Activated naive CD4-positive, alpha-beta T cell treated with anti-CD3 and anti-CD28 coated beads, Interleukin-2, amount 50 U/mL, for 24 hours (primary cell): ENCODE measurements at regions not wholly inside any gene's neighbourhood (a gene's known extent, or its start where the extent isn't known, plus 50 kb on each side); places are given as distances from the start of the nearest gene placed in this dataset.
"Not testable (repeated sequence)": the region's sequence is repeated elsewhere in the genome, so short reads cannot be mapped to it uniquely, and the experiment has no call there.

ENCODE experiments used
- H3K27ac Mint-ChIP-seq: one replicate; pipeline ENCODE4 v1.8.0; 2021; ENCODE audit warnings: mild to moderate bottlenecking, mixed read lengths
- H3K27me3 Mint-ChIP-seq: one replicate; pipeline ENCODE4 v1.8.0; 2021; ENCODE audit warnings: mixed read lengths
- H3K36me3 Mint-ChIP-seq: one replicate; pipeline ENCODE4 v1.8.0; 2021; ENCODE audit warnings: mixed read lengths
- H3K4me1 Mint-ChIP-seq: one replicate; pipeline ENCODE4 v1.8.0; 2021; ENCODE audit warnings: mixed read lengths
- H3K4me3 Mint-ChIP-seq: one replicate; pipeline ENCODE4 v1.8.0; 2021; ENCODE audit warnings: mild to moderate bottlenecking, mixed read lengths
- H3K9me3 Mint-ChIP-seq: one replicate; pipeline ENCODE4 v1.8.0; 2021; ENCODE audit warnings: mixed read lengths

DNA sequence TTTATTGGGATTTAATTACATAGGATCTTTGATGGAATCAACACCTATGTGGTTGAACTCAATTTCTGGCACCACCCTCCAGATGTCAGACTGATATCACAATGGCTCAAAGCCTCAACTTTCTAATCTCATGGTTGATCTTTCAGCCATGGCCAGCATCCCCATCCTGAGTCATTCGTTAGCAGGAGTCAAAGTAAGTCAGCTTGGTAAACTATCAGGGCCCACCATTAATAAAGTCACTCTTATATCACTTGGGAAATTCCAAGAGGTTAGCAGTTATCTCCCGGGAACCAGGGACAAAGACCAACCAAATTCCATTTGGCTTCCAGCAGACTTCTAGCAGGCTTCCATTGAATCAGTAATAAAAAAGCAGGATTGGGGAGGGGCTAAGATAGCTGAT lies 50.7 kb upstream of the TNFSF4 start:
- Mint-ChIP-seq H3K27me3 (no peaks in the 10 kb centered on the region), H3K27ac (no peak overlapping the region), H3K9me3 (peaks cover 15% of the 10 kb centered on the region), H3K4me1 (no peaks in the 10 kb centered on the region), H3K4me3 (no peak overlapping the region), H3K36me3 (peaks cover 10% of the 10 kb centered on the region)

DNA sequence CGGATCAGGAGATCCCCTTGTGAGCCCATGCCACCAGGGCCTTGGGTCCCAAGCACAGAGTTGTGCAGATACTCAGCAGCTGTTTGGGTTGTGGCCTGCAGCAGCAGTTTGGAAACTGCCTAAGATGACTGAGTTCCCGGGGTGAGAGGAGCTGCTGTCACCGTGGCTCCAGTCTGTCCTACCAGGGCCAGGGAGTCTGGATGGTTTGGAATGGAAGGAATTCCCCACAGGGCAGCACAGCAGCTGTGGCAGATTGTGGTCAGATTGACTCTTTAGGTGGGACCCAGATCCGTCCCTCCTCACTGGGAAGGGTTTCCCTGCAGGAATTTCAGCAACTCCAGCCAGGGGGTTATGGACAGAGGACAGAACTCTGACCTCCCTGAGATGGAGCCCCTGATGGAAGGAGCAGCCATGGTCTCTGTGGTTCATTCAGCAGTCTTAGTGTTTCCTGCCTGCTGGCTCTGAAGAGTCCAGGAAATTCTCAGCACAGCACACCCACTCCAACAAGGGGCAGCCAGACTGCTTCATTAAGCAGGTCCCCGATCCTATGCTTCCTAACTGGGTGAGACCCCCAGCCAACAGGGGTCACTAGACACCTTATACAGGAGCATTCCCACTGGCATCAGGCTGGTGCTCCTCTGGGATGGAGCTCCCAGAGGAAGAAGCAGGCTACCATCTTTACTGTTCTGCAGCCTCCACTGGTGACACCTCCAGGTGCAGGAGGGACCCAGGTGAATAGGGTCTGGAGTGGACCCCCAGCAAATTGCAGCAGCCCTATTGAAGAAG lies 51.5 kb upstream of the TNFSF4 start:
- Mint-ChIP-seq H3K9me3 (peaks cover 15% of the 10 kb centered on the region), H3K4me1 (no peaks in the 10 kb centered on the region), H3K4me3 (no peak overlapping the region), H3K27ac (no peak overlapping the region), H3K27me3 (no peaks in the 10 kb centered on the region), H3K36me3 (peaks cover 8% of the 10 kb centered on the region)

DNA sequence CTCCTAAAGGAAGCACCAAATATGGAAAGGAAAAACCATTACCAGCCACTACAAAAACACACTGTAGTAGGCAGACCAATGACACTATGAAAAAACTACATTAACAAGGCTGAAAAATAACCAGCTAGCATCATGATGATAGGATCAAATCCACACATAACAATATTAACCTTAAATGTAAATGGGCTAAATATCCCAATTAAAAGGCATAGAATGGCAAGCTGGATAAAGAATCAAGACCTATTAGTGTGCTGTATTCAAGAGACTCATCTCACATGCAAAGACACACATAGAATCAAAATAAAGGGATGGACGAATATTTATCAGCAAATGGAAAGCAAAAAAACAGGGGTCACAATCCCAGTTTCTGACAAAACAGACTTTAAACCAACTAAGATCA lies 53.2 kb upstream of the TNFSF4 start:
- H3K27me3 Mint-ChIP-seq, H3K4me3 Mint-ChIP-seq, H3K4me1 Mint-ChIP-seq, H3K27ac Mint-ChIP-seq, H3K36me3 Mint-ChIP-seq: not testable (repeated sequence)
- H3K9me3 Mint-ChIP-seq: peaks cover 15% of the 10 kb centered on the region

DNA sequence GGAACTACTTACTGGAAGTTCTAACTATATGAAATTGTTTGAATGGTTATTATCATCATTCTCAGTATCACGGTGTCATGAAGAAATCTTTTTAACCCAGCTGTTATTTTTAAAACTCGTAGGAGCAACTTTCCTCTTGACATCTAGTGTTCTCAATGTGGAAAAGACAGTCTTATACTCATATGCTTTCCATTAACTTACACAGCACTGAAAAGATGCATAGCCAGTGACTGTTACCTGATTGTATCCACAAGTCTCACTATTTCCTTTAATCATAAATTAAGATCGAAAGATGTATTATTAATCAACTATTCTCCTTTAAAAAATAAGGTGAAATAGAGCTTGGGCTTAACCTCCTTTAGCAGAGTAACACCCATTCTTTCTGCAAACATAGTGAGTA lies 59.7 kb upstream of the TNFSF4 start:
- H3K27ac Mint-ChIP-seq: no peak overlapping the region
- H3K4me3 Mint-ChIP-seq: no peak overlapping the region
- no peaks in the 10 kb centered on the region for H3K9me3 Mint-ChIP-seq

DNA sequence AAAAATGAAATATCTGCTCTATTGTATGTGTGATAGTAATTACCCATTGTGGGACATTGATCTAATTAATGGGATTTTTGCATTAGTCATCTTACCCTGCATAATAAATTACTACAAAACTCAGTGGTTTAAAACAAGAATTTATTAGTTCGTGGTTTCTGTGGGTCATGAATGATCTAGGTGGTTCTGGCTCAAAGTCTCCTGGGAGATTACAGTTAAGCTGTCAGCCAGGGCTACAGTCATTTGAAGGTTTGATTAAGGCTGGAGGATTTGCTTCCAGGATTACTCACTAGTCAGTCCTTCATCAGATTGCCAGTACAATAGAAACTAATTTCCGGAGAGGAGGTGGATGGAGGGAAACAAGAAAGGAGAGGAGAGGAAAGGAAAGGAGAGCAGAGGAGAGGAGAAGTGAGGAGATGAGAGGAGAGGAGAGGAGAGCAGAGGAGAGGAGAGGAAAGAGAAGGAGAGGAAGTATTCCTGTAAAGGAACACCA lies 60.4 kb upstream of the TNFSF4 start:
- Mint-ChIP-seq H3K9me3 (no peaks in the 10 kb centered on the region), H3K36me3 (no peaks in the 10 kb centered on the region), H3K4me3 (no peak overlapping the region), H3K27me3 (no peaks in the 10 kb centered on the region), H3K4me1 (peaks cover 4% of the 10 kb centered on the region), H3K27ac (no peak overlapping the region)

More for the DNA sequence above, 59.7 kb upstream of the TNFSF4 start:
- Mint-ChIP-seq H3K4me1 (peaks cover 4% of the 10 kb centered on the region), H3K27me3 (no peaks in the 10 kb centered on the region), H3K36me3 (no peaks in the 10 kb centered on the region)

DNA sequence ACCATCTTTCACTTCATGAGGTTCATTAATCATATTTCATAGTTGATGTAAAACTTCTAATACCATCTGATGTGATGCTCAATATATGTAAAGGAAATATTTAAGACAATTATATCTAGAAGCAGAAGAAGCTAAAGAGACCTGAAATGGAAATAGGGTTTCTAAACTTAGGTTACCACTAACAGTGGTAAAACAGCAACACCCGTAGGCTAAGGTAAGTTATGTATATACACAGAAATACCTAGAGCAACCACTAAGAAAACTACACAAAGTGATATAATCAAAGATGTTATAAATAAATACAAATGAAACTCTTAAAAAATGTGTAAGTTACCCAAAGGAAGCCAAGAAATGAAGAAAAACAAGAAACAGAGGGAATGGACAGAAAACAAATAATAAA lies 61.1 kb upstream of the TNFSF4 start:
- Mint-ChIP-seq H3K36me3 (no peaks in the 10 kb centered on the region), H3K4me1 (peaks cover 4% of the 10 kb centered on the region), H3K27ac (peak overlapping the region; percentile 6), H3K9me3 (no peaks in the 10 kb centered on the region), H3K27me3 (no peaks in the 10 kb centered on the region), H3K4me3 (no peak overlapping the region)

DNA sequence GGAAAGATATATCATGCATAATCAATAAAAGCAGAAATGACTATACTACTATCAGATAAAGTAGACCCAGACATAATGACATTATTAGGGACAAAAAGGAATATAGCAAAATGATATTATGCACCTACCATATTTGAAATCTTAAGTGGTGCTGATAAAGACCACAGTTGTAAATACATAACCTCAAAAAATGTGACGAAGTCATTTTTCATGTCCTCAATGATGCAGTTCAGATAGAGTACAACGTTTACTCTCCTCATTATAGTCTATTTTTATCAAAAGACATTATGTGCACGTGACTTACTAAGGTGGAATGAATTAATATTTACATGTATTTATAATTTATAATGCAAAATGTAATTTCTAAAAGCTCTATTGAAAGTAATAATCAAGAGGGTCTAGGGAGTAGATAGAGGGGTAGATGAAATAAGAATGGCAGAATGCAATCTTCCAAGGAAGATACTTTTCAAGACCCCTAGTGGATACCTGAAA lies 61.7 kb upstream of the TNFSF4 start:
- H3K4me3 Mint-ChIP-seq: no peak overlapping the region
- H3K9me3 Mint-ChIP-seq: no peaks in the 10 kb centered on the region
- no peaks in the 10 kb centered on the region for H3K27me3 Mint-ChIP-seq
- no peaks in the 10 kb centered on the region for H3K36me3 Mint-ChIP-seq
- no peak overlapping the region for H3K27ac Mint-ChIP-seq
- peaks cover 4% of the 10 kb centered on the region for H3K4me1 Mint-ChIP-seq

DNA sequence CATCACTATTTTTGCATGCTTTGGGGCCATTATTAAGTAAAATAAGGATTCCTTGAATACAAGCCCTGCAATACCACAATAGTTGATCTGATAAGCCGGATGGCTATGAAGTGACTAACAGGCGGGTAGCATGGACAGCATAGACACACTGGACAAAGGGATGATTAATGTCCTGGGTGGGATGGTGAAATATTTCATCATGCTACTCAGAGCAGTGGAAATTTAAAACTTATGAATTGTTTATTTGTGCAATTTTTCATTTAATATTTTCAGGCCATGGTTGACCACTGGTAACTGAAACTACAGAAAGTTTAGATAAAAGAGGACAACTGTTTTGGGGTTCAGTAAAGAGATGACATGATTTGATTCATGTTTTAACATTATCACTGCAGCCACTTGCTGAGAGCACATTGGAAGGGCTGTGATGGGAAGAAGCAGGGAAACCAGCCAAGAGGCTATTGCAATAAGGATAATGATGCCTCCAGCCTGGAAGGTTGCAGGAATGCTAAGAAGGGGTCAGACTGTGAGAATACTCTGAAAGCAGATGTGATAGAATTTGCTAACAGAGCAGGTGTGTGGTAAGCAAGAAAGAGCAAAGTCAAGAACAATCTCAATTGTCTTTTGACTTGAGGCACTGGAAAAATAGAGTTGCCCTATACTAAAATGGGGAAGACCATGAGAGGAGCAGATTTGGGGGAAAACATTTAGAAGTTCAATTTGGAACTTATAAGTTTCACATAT lies 62.5 kb upstream of the TNFSF4 start:
- no peaks in the 10 kb centered on the region for H3K9me3 Mint-ChIP-seq
- H3K27me3 Mint-ChIP-seq: no peaks in the 10 kb centered on the region

DNA sequence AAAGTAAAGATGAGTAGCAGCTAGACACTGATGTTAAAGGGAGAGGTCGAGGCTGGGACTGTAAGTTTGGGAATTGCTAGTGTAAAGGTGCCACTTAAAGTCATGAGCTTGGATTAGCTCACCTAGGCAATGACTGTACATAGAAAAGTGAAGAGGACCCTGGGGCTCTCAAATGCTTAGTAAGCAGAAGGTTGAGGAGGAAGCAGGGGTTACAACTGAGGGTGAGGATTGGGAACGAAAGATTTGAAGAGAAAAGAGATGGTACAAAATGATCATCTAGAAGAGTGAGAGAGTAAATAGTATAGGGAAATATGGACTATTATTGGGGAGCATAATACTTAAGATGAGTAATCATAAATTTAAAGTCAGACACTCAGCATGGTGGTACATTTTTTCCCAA lies 63.1 kb upstream of the TNFSF4 start:
- Mint-ChIP-seq H3K27ac (no peak overlapping the region), H3K9me3 (no peaks in the 10 kb centered on the region), H3K36me3 (no peaks in the 10 kb centered on the region), H3K4me1 (peaks cover 4% of the 10 kb centered on the region), H3K4me3 (no peak overlapping the region), H3K27me3 (no peaks in the 10 kb centered on the region)

More for the DNA sequence above, 62.5 kb upstream of the TNFSF4 start:
- Mint-ChIP-seq H3K4me3 (no peak overlapping the region), H3K27ac (no peak overlapping the region), H3K4me1 (peaks cover 4% of the 10 kb centered on the region), H3K36me3 (no peaks in the 10 kb centered on the region)

DNA sequence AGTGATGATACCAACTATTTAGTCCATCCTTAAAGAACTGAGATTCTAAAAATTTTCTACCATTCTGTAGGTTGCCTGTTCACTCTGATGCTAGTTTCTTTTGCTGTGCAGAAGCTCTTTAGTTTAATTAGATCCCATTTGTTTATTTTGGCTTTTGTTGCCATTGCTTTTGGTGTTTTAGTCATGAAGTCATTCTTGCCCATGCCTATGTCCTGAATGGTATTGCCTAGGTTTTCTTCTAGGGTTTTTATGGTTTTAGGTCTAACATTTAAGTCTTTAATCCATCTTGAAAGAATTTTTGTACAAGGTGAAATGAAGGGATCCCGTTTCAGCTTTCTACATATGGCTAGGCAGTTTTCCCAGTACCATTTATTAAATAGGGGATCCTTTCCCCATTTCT lies 63.9 kb upstream of the TNFSF4 start:
- not testable (repeated sequence) for H3K4me3 Mint-ChIP-seq, H3K27me3 Mint-ChIP-seq, H3K4me1 Mint-ChIP-seq, H3K36me3 Mint-ChIP-seq, H3K27ac Mint-ChIP-seq, H3K9me3 Mint-ChIP-seq

DNA sequence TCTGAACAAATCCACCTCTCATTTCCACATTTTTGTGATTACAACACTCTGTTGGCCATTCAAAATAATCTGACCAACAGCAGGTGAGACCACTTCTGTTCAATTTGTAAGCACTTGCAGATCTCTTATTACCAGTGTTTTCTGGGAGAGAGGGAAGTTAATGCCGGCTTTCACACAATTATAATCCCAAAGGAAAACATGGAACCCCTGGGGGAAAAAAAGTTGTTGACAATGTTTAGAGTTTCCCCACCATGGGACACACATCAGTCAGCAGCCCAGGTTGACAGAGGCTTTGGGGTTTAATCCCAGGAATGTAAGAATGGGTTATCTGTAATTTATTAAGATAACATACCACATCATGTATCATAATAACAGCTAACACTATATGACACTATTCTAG lies 68.4 kb upstream of the TNFSF4 start:
- Mint-ChIP-seq H3K27ac (no peak overlapping the region), H3K27me3 (peaks cover 1% of the 10 kb centered on the region), H3K4me3 (no peak overlapping the region), H3K4me1 (peaks cover 3% of the 10 kb centered on the region), H3K36me3 (peaks cover 3% of the 10 kb centered on the region), H3K9me3 (no peaks in the 10 kb centered on the region)

DNA sequence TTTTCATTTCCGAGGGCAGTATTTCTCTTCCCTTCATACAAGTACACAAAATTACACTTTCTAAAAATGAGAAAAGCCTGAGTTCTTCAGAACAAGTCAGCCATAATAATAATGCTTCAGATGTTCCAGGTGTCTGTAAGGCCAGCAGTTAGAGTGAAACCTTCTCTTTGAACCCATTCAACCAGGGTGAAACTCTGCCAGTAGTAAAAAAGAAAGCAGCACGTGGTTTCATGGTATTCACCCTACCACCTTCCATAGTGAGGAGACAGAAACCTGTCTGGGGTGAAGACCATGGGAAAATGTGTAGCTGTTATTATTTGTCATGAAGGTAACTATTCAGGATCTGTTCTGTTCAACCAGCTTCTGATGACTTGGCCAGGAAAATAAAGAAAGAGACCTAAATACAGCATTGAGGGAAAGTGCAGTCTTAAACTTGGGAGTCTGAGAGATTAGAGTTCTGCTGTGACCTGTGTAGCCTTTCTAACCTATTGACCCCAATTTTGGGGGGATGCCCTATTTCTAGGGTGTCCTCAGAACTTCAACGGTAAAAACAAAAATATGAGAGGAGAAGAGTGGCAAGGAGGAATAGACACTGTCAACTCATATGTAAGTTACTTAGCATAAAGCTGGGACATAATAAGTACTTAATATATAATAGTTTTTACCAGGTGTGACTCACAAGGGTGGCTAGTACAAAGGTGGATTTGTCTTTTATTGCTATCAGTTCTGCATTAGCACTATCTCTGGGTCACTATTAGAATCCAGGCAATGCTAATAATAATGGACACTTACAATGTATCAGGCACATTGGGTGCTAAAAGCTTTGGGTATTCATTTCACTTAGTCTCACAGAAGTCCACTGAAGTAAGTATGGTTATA lies 70.0 kb upstream of the TNFSF4 start:
- Mint-ChIP-seq H3K27ac (peak overlapping the region; percentile 25), H3K4me1 (peaks cover 3% of the 10 kb centered on the region), H3K36me3 (peaks cover 3% of the 10 kb centered on the region), H3K27me3 (peaks cover 1% of the 10 kb centered on the region), H3K4me3 (no peak overlapping the region), H3K9me3 (no peaks in the 10 kb centered on the region)

DNA sequence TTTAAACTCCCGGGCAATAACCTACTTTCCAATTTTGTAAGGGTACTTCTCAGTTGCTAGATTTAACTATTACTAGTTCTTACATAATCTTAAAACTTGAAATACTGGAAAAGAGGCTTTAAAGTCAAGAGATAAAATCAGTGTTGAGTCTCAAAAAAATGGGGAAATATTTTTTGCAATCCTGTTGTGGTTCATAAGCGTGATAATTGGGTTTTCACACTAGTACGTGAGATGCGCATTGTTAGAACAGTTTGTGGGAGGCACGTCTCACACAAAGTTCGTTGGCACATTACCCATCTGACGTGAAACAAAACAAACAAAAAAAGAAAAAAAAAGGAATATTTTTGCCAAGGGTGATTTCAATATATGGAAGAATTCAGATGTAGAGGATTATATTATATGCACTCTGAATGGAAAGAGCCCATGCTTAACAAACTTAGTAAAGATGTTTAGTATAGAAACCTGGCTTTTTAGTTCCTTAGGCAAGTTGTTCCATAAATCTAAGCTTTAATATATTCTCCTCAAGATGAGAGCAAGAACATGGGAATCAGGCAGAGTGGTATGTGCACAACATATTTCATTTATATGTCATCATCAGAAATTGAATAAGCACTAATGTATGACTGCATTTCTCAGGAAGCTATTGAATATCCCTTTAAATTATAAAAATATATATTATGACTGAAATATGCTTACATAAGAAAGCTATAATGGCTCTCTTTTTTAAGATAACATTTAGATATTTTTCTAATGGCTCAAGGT lies 73.9 kb upstream of the TNFSF4 start:
- Mint-ChIP-seq H3K36me3 (peaks cover 4% of the 10 kb centered on the region), H3K27me3 (peaks cover 1% of the 10 kb centered on the region), H3K27ac (no peak overlapping the region), H3K4me3 (no peak overlapping the region), H3K9me3 (no peaks in the 10 kb centered on the region), H3K4me1 (peaks cover 3% of the 10 kb centered on the region)

DNA sequence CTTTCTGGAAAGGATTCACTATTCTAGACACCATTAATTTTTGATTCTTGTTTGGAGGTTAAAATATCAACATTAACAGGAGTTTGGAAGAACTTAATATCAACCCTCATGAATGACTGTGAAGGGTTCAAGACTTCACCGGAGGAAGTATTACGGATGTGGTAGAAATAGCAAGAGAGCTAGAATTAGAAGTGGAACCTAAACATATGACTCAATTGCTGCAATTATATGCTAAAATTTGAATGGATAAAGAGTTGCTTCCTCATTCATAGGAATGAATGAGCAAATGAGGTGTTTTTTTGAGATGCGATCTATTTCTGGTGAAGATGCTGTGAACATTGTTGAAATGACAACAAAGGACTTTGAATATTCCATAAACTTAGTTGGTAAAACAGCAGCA lies 77.9 kb upstream of the TNFSF4 start:
- Mint-ChIP-seq H3K27ac (no peak overlapping the region), H3K9me3 (no peaks in the 10 kb centered on the region), H3K4me1 (no peaks in the 10 kb centered on the region), H3K4me3 (no peak overlapping the region), H3K36me3 (peaks cover 6% of the 10 kb centered on the region), H3K27me3 (no peaks in the 10 kb centered on the region)

DNA sequence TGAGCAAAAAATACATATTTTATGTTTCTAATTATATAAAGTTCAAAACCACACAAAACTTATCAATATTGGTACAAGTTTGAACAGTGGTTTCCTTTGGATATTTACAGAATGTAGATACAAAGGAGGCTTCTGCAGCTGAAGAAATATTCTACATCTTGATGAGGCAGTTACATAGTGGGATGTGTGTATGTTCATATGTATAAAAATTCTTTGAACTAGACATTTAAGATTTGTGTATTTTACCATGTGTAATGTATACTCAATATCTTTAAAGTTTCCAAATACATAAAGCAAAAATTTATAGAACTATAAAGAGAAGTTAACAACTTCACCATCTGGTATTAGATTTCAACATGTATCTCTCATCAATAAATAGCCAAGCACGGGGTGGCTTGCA lies 80.7 kb upstream of the TNFSF4 start:
- Mint-ChIP-seq H3K4me1 (peaks cover 5% of the 10 kb centered on the region), H3K9me3 (peaks cover 7% of the 10 kb centered on the region), H3K27ac (no peak overlapping the region), H3K27me3 (peaks cover 1% of the 10 kb centered on the region), H3K4me3 (no peak overlapping the region), H3K36me3 (peaks cover 18% of the 10 kb centered on the region)
